CD4-positive, alpha-beta T cell treated with Interleukin-17A for 1 hour (primary cell): ENCODE measurements at regions not wholly inside any gene's neighbourhood (a gene's known extent, or its start where the extent isn't known, plus 50 kb on each side); places are given as distances from the start of the nearest gene placed in this dataset.
"Not testable (repeated sequence)": the region's sequence is repeated elsewhere in the genome, so short reads cannot be mapped to it uniquely, and the experiment has no call there.

Experiments
- DNase-seq: peaks from one replicate; pipeline ENCODE4 v3.0.0-alpha.2; 2020

DNA sequence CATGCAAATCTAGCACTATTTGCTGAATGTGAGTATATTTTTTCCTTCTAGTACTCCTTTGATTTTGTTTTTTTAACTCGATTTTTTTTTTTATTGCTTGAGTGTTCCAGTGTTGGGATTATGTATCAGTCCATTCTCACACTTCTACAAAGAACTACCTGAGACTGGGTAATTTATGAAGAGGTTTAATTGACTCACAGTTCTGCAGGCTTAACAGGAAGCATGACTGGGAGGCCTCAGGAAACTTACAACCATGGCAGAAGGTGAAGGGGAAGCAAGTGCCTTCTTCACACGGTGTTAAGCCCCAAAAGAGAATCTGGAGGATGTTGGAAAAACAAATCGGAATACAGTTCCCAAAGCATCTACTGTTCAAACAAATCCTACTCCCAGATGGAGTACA, 69.1 kb downstream of the ZNF518B start:
- not testable (repeated sequence) for DNase-seq

DNA sequence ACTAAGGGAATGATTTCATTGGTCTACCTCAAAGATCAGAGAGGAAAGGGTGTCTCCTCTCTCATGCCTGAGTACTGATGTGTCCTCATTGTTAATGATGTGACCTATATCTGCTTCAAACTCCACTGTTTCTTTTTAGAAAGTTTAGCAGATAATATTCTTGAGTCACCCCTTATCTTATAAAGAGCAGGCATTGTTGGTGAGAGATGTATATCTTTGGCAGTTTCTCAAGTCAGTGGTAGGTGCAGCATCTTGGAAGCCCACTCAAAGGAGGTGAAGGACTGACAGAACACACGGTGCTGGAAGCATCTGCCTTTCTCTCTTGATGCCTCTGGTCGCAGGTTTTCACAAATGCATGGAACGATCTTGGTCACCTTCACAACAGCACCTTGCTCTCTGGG, 71.2 kb downstream of the ZNF518B start:
- DNase-seq: no peak

DNA sequence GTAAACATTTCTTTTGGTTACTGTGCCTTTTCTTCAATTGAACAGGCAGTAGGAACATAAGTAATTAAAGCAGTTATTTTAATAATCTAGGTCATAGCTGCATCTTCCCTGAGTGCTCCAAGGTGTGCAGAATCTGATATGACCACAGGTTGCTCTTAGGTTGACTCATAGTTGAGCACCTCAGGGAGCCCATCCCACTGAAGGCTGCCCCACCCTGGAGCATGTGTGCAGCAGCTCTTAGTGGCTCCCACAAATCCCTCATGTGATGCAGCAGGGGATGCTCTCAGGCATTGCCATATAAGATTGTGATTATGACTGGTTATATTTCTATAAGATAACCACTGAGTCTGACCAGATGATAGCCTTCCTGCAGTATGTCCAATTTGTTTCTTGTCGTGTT, 72.3 kb downstream of the ZNF518B start:
- no peak for DNase-seq

DNA sequence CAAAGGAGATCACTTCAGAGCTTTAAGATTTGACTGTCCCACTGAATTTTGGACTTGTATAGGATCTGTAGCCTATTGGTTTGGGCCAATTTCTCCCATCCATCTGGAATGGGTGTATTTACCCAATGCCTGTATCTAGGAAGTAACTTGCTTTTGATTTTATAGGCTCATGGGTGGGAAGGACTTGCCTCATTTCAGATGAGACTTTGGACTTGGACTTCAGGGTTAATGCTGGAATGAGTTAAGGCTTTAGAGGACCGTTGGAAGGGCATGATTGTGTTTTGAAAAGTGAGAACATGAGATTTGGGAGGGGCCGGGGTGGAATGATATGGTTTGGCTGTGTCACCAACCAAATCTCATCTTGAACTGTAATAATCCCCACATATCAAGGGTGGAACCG, 73.8 kb downstream of the ZNF518B start:
- DNase-seq: no peak

DNA sequence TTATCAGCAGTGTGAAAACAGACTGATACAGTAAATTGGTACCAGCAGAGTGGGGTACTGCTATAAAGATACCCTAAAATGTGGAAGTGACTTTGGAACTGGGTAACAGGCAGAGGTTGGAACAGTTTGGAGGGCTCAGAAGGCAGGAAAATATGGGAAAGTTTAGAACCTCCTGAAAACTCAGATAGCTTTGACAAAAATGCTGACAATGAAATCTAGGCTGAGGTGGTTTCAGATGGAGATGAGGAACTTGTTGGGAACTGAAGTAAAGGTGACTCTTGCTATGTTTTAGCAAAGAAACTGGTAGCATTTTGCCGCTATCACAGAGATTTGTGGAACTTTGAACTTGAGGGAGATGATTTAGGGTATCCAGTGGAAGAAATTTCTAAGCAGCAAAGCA, 75.1 kb downstream of the ZNF518B start:
- DNase-seq: not testable (repeated sequence)

DNA sequence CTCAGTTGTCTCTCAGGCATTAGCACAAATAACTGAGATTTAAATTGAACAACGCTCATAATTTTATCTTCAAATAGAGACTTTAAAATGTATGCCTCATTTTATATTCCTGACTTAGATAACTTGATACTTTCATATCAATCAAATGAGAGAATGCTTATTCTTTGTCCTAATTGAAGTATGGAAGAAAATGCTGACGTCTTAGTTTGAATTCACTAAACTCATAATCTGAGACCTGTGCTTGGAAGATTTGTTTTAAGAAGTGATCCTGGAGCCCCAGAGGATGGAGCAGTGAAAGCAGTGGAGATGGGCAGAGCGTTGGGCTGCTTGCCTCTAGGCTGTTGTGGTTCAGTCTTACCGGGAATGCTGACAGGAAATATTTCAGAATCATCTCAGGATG, 76.1 kb downstream of the ZNF518B start:
- no peak for DNase-seq

DNA sequence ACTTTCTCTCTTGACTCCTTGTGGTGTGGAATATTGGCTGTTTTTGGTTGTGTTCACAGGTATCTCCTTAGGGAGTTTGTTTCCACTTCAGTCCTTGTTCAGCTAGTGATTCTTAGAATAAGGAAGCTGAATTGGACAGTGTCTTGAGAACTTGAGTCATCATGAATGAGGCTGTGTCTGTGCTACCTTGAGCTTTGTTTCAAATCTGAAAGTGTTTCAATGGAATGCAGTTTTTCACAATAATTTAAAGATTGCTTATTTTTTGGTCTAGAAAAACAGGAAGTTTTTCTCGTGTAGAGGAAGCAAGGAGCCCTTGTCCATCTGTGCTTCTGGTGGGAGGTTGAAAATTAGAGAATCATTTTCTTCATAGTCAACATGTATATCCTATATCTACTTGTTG, 76.5 kb downstream of the ZNF518B start:
- DNase-seq: no peak

DNA sequence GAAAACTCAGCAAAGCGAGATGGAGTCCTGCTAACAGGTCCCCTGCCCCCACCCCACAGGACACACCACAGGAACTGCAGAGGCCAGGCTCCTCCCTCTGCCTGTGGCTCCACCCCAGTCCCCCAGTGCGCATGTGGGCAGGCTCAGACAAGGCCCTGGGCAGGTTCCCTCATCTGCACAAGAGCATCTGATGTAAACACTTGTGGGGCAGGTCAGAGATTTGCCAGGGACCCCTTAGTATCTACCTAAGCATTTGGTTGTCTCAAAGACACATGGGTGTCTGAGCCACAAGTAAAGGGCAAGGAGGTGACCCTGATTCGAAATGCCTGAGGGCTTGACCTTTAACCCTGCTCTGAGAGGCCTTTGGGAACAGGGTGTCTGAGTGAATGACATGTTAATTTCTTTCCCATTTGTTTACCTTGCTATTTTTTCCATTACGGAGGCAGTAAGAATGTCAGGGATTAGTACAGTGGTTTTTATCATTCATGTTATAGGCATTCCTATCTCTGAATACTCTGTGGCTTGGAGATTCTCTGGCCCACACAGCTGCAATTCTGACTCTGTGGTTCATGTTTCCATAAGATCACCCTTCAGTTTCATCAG, 85.3 kb downstream of the ZNF518B start:
- no peak for DNase-seq

DNA sequence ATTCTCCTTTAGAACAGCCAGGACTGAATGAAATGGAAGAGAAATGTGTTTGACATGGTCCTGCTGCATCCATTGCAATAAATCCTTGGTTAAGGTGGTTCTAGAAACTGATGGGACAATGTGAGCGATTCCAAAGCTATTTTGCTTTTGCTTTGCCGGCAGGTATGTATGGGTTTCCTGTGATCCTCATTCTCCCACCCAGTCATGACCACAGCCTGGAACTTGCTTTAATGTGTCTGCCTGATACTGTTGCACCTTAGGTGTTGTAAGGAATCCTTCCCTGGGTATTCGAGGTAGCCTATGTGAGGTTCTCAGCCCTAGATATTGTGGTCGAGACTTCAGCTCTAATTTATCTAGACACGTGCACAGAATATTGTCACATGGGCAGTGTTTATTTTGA, 86.1 kb downstream of the ZNF518B start:
- DNase-seq: no peak

DNA sequence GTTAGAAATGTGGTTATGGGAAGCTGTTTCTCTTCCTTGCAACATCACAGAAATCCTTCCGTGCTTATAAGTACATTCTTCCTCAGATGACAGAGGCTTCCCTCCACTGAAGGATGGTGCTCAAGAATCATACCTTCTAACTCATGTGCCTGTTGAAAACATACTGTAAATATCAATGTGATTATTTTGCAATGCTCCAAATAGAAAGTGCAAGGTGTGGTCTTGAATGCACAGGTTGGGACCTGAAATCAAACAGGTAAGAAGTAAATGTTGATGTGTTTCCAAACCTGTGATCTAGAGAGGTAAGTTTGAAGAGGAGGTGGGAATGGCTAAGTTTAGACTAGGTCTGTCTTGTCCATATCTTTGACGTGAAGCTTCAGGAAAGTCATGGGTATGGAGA, 87.7 kb downstream of the ZNF518B start:
- no peak for DNase-seq

DNA sequence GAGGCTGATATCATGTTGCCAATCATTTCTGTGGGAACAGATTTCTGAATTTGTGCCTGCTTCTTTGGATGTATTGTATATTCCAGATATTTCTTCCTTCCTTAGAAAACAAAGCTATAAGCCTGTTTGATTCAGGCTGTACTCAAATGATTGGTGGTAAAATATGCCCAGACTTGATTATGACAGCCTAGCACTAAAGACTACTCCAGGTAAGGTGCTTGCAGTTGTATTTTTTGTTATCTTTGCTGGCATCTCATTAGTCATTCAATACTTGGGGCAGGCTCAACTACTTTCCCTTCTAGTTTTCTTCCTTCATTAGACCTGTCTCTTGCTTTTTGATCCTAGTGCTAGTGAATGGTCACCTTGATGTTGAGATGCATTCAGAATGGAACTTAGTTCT, 90.6 kb downstream of the ZNF518B start:
- no peak for DNase-seq

DNA sequence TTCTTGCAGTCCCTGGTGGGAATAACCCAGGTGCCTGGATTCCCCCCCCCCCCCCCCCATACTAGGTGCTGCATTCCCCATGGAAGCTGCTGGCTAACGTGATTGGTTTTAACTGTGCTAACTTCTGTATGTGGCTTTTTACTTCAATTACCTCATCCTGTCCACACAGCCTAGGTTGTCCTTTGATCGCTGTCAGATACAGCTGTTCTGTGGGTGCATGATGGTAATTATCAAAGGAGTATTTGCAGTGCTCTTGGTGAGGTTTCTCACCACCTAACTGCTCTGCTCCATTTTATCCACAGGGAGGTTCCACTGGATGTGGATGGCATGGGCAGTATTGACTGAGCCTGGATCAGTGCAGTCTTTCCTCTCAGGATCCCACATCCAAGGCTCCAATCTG, 93.0 kb downstream of the ZNF518B start:
- DNase-seq: no peak

DNA sequence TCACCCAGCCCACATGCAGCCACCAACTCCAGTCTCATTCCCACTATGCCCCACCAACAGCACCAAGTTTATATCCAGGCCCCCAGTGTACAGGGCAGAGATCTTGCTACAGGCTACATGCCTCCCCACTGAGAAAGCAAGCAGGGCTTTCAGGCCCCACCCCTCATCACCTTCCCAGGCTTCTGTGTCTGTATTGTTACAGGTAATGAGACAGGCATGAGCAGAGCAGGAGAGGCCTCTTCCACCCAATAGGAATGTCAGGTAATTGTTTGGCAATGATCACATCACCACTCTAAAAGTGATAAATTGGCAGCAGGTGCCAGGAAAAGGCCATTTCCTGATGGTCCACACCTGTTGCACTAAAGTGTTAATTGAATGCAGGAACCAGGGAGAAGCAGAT, 102.5 kb downstream of the ZNF518B start:
- DNase-seq: no peak

DNA sequence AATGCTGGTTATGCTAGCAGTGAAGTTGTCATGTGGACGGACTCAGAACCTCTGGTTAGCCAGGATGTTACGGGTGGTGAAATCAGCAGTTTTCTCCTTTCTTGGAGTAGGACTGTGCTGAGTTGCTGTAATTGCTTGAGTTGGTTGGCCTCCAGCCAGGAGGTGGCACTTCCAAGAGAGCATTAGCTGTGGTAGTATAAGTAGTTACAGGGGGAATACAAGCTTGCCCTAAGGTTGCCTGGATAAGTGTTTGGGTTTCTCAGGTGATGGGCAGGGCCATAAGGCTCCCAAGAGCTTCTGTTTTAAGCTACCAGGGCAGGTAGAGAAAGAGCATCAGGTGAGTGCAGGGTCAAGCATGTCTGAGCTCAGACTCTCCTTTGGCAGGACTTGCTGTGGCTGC, 103.0 kb downstream of the ZNF518B start:
- no peak for DNase-seq

DNA sequence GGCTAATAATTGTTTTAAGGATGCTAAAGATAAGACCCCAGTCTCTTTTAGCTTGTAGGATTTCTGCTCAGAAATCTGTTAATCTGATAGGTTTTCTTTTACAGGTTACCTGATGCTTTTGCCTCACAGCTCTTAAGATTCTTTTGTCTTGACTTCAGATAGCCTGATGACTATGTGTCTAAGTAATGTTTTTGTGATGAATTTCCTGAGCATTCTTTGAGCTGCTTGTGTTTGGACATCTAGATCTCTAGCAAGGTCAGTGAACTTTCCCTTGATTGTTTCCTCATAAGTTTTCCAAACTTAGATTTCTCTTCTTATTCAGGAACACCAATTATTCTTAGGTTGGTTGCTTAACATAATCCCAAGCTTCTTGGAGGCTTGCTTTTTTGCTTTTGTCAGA, 104.1 kb downstream of the ZNF518B start:
- no peak for DNase-seq

DNA sequence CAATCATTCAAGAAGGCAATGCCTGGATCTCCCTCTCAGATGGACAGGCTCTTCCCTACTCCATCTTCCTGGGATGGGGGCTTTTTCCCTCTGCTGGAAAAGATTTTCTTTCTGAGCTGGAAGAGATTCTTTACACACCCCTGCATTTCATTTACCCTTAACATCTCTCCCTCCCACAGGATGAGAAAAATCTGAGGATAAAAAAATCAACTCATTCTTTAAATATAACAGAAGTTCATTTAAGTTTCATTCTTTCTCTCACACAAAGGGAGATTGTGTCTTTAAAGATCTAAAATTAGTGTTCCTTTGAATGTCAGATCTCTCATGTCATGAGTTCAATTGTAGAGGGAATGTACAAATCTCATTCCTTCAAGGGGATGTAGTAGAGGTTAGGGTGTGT, 109.0 kb downstream of the ZNF518B start:
- DNase-seq: no peak

DNA sequence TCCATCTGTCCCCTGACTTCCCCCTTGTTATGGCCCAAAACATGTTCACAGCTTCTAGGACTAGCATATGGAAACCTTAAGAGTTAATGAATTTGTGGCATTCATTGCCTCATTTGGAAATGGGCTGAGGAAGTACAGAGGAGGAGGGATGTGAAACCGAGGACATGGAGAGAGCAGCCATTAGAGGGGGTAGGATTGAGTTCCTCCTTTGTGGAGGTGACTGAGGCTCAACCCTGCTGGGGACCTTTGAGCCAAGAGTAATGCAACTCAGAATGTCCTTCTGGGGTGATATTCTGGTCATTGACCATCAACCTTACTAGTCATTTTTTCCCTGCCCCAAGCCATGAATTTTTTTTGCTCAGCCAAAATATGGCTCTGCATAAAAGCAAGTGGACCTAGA, 109.4 kb downstream of the ZNF518B start:
- no peak for DNase-seq

DNA sequence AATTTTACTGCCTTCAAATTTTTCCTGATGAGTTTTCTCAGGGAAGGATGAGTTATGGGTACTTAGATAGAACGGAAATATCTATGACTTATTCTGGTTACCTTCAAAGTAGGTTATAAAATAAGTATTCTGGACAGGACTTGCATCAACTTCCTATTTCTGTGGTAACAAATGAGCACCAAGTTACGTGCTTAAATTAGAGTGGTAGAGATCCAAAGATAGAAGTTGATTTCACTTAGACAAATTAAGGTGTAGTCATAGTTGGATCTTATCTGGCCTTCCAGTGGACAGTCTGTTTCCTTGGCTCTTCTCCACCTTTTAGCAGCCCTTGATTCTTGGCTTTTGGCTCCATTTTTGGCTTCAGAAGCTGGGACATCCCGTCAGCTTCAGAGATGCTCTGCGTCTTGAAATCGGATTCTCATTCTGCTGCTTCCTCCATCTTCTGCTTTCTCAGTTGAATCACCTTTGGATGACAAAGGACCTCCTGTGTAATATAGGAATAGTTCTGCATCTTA, 109.9 kb downstream of the ZNF518B start:
- DNase-seq: no peak

DNA sequence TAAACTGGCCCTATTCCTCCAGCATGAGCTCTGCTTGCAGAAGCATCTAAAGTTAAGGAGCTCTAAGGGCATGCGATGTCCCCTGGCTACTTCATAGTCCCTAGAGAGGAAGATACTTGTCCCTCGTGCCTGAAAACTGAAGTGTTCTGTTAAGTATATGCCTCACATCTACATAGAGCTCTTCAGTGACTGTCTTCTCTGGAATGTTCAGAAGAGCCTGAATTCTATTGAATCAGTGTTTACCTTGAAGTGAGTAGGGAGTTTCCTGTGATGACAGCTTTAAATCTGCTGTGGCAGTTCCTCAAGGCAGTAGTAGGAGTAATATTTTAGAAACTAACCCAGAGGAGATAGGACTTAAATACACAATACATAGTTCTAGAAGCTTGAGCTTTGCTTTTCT, 111.2 kb downstream of the ZNF518B start:
- DNase-seq: no peak

DNA sequence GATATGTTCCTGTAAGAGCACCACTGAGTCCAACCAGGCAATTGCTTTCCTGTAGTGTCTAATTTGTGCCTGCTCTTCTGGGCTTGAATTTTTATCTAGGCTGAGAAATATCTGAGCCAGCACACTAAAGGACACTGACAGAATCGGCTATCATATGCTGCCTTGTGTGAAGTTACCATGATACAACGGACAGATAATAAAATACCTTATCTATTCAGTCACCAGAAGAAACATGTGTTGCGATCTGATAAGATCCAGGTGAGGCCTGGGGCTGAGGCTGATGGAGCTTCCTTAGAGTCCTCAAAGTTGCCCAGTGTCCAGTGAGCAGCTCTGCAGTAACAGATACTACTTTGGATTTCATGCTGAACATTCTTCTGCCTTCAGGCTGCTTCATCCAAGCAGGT, 111.8 kb downstream of the ZNF518B start:
- DNase-seq: no peak

DNA sequence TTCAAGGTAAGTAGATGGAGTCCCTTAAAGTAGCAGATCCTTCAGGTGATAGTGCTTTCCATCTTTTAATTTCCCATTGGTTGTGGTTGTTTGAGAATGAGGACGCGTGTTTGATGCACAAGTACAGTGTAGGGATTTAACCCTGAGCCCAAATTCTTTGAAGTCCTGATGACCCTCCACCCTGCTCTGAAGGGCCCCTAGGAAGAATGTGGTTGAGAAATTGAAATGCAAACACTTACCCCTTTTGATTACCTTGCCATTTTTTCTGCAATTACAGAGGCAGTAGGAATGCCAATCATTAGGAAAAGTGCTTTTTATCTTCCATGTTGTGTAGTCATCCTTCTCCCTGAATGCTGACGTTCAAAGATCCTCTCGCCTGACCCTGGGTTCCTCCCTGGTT, 112.4 kb downstream of the ZNF518B start:
- no peak for DNase-seq

DNA sequence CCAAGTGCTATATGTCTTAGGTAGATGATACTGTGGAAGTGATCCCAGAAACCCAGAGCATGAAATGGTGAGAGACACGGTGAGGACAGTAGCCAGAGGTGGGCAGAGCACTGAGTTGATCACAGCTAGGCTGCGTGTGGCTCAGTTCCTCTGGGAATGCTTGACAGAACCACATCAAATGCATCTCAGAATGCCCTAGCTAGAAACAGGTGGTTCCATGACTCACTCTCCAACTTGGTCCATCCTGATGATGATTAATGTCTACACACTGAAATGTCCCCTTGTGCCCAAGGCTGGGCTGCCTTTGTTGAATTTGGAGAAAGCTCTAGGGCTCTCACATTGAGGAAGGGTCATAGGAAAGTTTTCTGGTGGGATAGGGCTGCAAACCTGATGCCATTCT, 113.6 kb downstream of the ZNF518B start:
- DNase-seq: no peak

DNA sequence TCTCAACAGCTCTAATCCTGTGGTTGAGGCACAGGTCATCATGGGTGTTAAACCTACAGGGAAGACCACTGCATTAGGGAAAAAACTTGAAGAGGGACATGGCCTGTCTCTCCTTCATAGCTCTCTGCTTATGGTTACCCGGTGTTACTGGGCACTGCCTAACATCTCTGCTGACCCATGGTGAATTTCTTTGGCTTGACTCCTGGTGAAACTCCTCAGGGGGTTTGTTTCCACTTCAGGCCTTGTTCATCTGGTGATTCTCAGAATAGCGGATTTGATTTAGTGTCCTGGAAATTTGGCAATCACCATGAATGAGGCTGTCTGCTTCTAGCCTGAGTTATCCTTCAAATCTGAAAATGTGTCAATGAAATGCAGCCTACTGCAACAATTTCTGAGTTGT, 114.4 kb downstream of the ZNF518B start:
- no peak for DNase-seq

DNA sequence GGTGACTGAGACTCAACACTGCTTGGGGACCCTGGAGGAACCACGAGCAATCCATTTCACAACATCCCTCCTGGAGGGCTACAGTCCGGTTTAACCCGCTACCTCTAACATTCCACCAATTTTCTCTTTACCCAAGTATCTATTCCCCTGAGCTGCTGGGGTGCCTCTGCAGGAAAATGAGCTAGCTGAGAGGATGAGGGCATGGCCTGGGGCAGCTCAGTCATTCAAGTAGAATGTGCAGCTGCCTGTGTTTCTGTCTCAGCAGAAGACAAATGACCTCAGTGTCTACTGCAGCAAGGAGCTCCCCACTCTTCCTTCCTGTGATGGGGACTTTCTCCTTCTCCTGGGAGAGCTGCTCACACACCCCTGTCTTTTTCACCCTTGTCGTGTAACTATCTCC, 120.8 kb downstream of the ZNF518B start:
- DNase-seq: no peak

DNA sequence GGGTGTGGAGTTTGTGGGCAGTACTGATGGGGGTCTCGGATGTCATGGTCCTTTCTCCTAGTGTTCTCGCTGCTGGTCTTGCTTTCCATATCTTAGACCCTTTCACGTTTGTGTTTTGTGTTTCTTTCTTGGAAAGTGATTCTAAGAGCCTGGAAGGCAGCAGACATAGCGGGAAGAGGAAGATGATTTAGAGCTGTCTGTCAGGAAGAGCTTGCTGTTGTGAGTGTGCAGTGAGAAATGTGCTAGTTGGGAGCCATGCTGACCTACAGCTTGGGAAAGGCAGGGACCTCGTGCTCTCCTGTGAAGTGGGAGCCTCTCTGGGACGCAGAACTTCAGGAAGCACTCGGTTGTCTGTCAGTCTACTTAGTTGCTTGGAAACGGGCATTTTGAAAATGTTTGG, 122.2 kb downstream of the ZNF518B start:
- no peak for DNase-seq
